H9 (cell line): ENCODE measurements at regions not wholly inside any gene's neighbourhood (a gene's known extent, or its start where the extent isn't known, plus 50 kb on each side); places are given as distances from the start of the nearest gene placed in this dataset.

Experiments
- DNase-seq: peaks from one replicate; pipeline ENCODE4 v3.0.0-alpha.2; 2017
- H2AFZ ChIP-seq: one replicate; pipeline ENCODE4 v1.6.1; 2013; ENCODE audit warnings: mild to moderate bottlenecking, low read length, control low read depth, moderate library complexity
- H2AK5ac ChIP-seq: 2 replicates; pipeline ENCODE4 v1.6.1; 2013; ENCODE audit warnings: low read length, control low read depth, mixed read lengths; ENCODE audit not compliant: insufficient read length
- H2BK120ac ChIP-seq: one replicate; pipeline ENCODE4 v1.6.1; 2013; ENCODE audit warnings: low read depth, mild to moderate bottlenecking, low read length, control low read depth, inconsistent platforms; ENCODE audit not compliant: poor library complexity, severe bottlenecking
- H2BK12ac ChIP-seq: 2 replicates; pipeline ENCODE4 v1.6.1; 2013; ENCODE audit warnings: low read length, control low read depth, mixed read lengths, low read depth; ENCODE audit not compliant: insufficient read length
- H2BK15ac ChIP-seq: 2 replicates; pipeline ENCODE4 v1.6.1; 2013; ENCODE audit warnings: low read depth, low read length, control low read depth
- H2BK20ac ChIP-seq: one replicate; pipeline ENCODE4 v1.6.1; 2013; ENCODE audit warnings: low read depth, mild to moderate bottlenecking, low read length, control low read depth, inconsistent platforms; ENCODE audit not compliant: poor library complexity, severe bottlenecking
- H2BK5ac ChIP-seq: 2 replicates; pipeline ENCODE4 v1.6.1; 2013; ENCODE audit warnings: low read length, control low read depth, mixed read lengths; ENCODE audit not compliant: insufficient read length
- H3K14ac ChIP-seq: 2 replicates; pipeline ENCODE4 v1.6.1; 2013; ENCODE audit warnings: low read length, control low read depth; ENCODE audit not compliant: insufficient read depth
- H3K18ac ChIP-seq: 2 replicates; pipeline ENCODE4 v1.6.1; 2013; ENCODE audit warnings: low read depth, mild to moderate bottlenecking, mixed read lengths, low read length, control low read depth; ENCODE audit not compliant: insufficient read length
- H3K23ac ChIP-seq: 2 replicates; pipeline ENCODE4 v1.6.1; 2013; ENCODE audit warnings: low read length, control low read depth, mixed read lengths, low read depth; ENCODE audit not compliant: insufficient read length
- H3K23me2 ChIP-seq: 2 replicates; pipeline ENCODE4 v1.6.1; 2013; ENCODE audit warnings: low read depth, mild to moderate bottlenecking, mixed read lengths, low read length, control low read depth; ENCODE audit not compliant: insufficient read length, poor library complexity, severe bottlenecking
- H3K27ac ChIP-seq: 2 replicates; pipeline ENCODE4 v1.5.1; 2013; ENCODE audit warnings: low read length, control low read depth, mixed read lengths, low read depth; ENCODE audit not compliant: insufficient read length
- H3K27me3 ChIP-seq: 2 replicates; pipeline ENCODE4 v1.6.1; 2013; ENCODE audit warnings: low read length, control low read depth, inconsistent platforms; ENCODE audit not compliant: insufficient read depth
- H3K4ac ChIP-seq: 2 replicates; pipeline ENCODE4 v1.6.1; 2013; ENCODE audit warnings: low read depth, mild to moderate bottlenecking, control low read depth, inconsistent platforms, low read length, moderate library complexity
- H3K4me1 ChIP-seq: 2 replicates; pipeline ENCODE4 v1.6.1; 2013; ENCODE audit warnings: low read length, control low read depth, inconsistent platforms; ENCODE audit not compliant: insufficient read depth
- H3K4me2 ChIP-seq: 2 replicates; pipeline ENCODE4 v1.6.1; 2013; ENCODE audit warnings: low read length, control low read depth, mixed read lengths; ENCODE audit not compliant: insufficient read length, insufficient read depth
- H3K56ac ChIP-seq: 2 replicates; pipeline ENCODE4 v1.6.1; 2013; ENCODE audit warnings: low read depth, mild to moderate bottlenecking, mixed read lengths, low read length, control low read depth; ENCODE audit not compliant: insufficient read length
- H3K79me1 ChIP-seq: 2 replicates; pipeline ENCODE4 v1.6.1; 2013; ENCODE audit warnings: low read depth, mild to moderate bottlenecking, moderate library complexity, low read length, control low read depth, inconsistent platforms; ENCODE audit not compliant: insufficient read depth, poor library complexity, severe bottlenecking
- H3K79me2 ChIP-seq: 2 replicates; pipeline ENCODE4 v1.6.1; 2013; ENCODE audit warnings: low read length, control low read depth, inconsistent platforms; ENCODE audit not compliant: insufficient read depth
- H3K9ac ChIP-seq: 2 replicates; pipeline ENCODE4 v1.6.1; 2013; ENCODE audit warnings: low read length, control low read depth, mixed read lengths; ENCODE audit not compliant: insufficient read length; ENCODE audit errors: extremely low read depth
- H3K9me3 ChIP-seq: one replicate; pipeline ENCODE4 v1.6.1; 2013; ENCODE audit warnings: low read depth, low read length, inconsistent platforms; ENCODE audit not compliant: control insufficient read depth
- H3T11ph ChIP-seq: one replicate; pipeline ENCODE4 v1.6.1; 2013; ENCODE audit warnings: mild to moderate bottlenecking, low read length, control low read depth, inconsistent platforms
- H4K20me1 ChIP-seq: one replicate; pipeline ENCODE4 v1.6.1; 2013; ENCODE audit not compliant: control insufficient read depth, insufficient read length, insufficient read depth
- H4K5ac ChIP-seq: 2 replicates; pipeline ENCODE4 v1.6.1; 2013; ENCODE audit warnings: low read depth, mild to moderate bottlenecking, mixed read lengths, low read length, control low read depth; ENCODE audit not compliant: insufficient read length
- H4K8ac ChIP-seq: replicated peaks from 2 replicates; pipeline ENCODE4 v1.6.1; 2013; ENCODE audit warnings: low read length, control low read depth, mixed read lengths, low read depth; ENCODE audit not compliant: insufficient read length
- H4K91ac ChIP-seq: 2 replicates; pipeline ENCODE4 v1.6.1; 2013; ENCODE audit warnings: low read depth, mild to moderate bottlenecking, moderate library complexity, mixed read lengths, low read length, control low read depth; ENCODE audit not compliant: insufficient read length
- H3K27ac Mint-ChIP-seq, 3 experiments: 2 replicates in 2 of 3; 3 replicates in 1 of 3; pipeline ENCODE4 v1.8.0; 2020 to 2021; ENCODE audit warnings: mixed read lengths in 3 of 3, mild to moderate bottlenecking in 1 of 3, moderate library complexity in 1 of 3
- H3K27me3 Mint-ChIP-seq: 2 replicates; pipeline ENCODE4 v1.8.0; 2021; ENCODE audit warnings: low read depth, mild to moderate bottlenecking, moderate library complexity, mixed read lengths
- H3K36me3 Mint-ChIP-seq, 3 experiments: 2 replicates in 2 of 3; 3 replicates in 1 of 3; pipeline ENCODE4 v1.8.0; 2020 to 2021; ENCODE audit warnings: low read depth in 3 of 3, mixed read lengths in 3 of 3; ENCODE audit not compliant: insufficient read depth in 1 of 3
- H3K4me1 Mint-ChIP-seq, 2 experiments: 2 replicates each; pipeline ENCODE4 v1.8.0; 2020; ENCODE audit warnings: mixed read lengths in 2 of 2
- H3K4me3 Mint-ChIP-seq, 2 experiments: 2 replicates in 1 of 2; 3 replicates in 1 of 2; pipeline ENCODE4 v1.8.0; 2020 to 2021; ENCODE audit warnings: mild to moderate bottlenecking in 2 of 2, mixed read lengths in 2 of 2, moderate library complexity in 1 of 2
- H3K9me3 Mint-ChIP-seq, 2 experiments: 2 replicates in 1 of 2; 3 replicates in 1 of 2; pipeline ENCODE4 v1.8.0; 2020; ENCODE audit warnings: mild to moderate bottlenecking in 2 of 2, mixed read lengths in 2 of 2, moderate library complexity in 1 of 2
- WGBS: extraction: QIAGEN DNeasy Blood & Tissue Kit; methylation state at CpG from one replicate; pipeline ENCODE4 v1.1.7; 2013; ENCODE audit warnings: missing lambda C conversion rate, low lambda C conversion rate, mixed read lengths; ENCODE audit not compliant: insufficient read length; ENCODE audit errors: extremely low coverage; 5-methylcytosine and 5-hydroxymethylcytosine counted together
- TF ChIP-seq, protein P1 (sequence below): fragments of 200-600 bp; sonication (generic); conservative IDR thresholded peaks from 3 replicates; pipeline ENCODE4 v1.8.0; 2021; ENCODE audit warnings: antibody characterized with exemption, mild to moderate bottlenecking

DNA sequence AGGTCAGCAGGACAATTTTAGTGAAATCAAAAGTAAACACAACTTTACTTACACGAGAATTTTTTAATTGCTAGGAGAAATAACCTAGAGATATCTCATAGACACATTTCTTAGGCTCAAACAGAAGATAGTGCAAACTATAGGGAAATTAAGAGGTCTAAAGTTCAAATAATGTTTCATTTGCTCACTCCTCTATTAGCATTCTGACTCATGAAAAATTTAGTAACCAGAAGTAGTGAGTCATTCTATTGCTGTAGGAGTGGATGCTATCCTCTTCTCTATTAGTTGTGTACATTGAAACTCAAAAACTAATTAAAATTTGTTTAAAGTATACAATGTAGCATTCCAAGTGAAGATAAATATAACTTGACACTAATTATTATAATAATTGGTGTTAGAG lies 908.3 kb upstream of the TMEFF2 start:
- no peak overlapping the region for H2BK20ac ChIP-seq
- H2BK12ac ChIP-seq: no peak overlapping the region
- no peaks in the 10 kb centered on the region for H3K9me3 ChIP-seq
- no peak overlapping the region for H3T11ph ChIP-seq
- no peak overlapping the region for H3K56ac ChIP-seq
- no peaks in the 10 kb centered on the region for H3K23me2 ChIP-seq
- H3K18ac ChIP-seq: no peak overlapping the region
- no peak overlapping the region for H3K4me2 ChIP-seq
- DNase-seq: no peak
- H3K14ac ChIP-seq: no peak overlapping the region
- no peaks in the 10 kb centered on the region for H3K4me1 Mint-ChIP-seq
- no peak overlapping the region for H2AK5ac ChIP-seq
- no CpG with 5 or more reads among the region's 1 CpG for WGBS
- H2BK120ac ChIP-seq: no peak overlapping the region
- H3K9me3 Mint-ChIP-seq: no peaks in the 10 kb centered on the region
- H3K9ac ChIP-seq: no peak overlapping the region
- no peak overlapping the region for H2AFZ ChIP-seq
- H3K36me3 Mint-ChIP-seq: no peaks in the 10 kb centered on the region
- H3K79me2 ChIP-seq: no peaks in the 10 kb centered on the region
- H2BK5ac ChIP-seq: no peak overlapping the region
- H2BK15ac ChIP-seq: no peak overlapping the region
- no peak overlapping the region for H3K4me3 Mint-ChIP-seq
- no peak overlapping the region for H3K27ac Mint-ChIP-seq
- no peak overlapping the region for H3K23ac ChIP-seq
- H4K91ac ChIP-seq: no peak overlapping the region
- no peaks in the 10 kb centered on the region for H3K79me1 ChIP-seq
- TF ChIP-seq, protein P1, sequence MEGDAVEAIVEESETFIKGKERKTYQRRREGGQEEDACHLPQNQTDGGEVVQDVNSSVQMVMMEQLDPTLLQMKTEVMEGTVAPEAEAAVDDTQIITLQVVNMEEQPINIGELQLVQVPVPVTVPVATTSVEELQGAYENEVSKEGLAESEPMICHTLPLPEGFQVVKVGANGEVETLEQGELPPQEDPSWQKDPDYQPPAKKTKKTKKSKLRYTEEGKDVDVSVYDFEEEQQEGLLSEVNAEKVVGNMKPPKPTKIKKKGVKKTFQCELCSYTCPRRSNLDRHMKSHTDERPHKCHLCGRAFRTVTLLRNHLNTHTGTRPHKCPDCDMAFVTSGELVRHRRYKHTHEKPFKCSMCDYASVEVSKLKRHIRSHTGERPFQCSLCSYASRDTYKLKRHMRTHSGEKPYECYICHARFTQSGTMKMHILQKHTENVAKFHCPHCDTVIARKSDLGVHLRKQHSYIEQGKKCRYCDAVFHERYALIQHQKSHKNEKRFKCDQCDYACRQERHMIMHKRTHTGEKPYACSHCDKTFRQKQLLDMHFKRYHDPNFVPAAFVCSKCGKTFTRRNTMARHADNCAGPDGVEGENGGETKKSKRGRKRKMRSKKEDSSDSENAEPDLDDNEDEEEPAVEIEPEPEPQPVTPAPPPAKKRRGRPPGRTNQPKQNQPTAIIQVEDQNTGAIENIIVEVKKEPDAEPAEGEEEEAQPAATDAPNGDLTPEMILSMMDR: no peak
- no peak overlapping the region for H3K27ac ChIP-seq
- H3K27me3 ChIP-seq: no peaks in the 10 kb centered on the region
- H4K5ac ChIP-seq: no peak overlapping the region
- H4K8ac ChIP-seq: no peak overlapping the region
- H3K4me1 ChIP-seq: no peaks in the 10 kb centered on the region
- H4K20me1 ChIP-seq: no peaks in the 10 kb centered on the region
- no peak overlapping the region for H3K4ac ChIP-seq
- no peaks in the 10 kb centered on the region for H3K27me3 Mint-ChIP-seq
